Stimulated activated naive CD4-positive, alpha-beta T cell (primary cell): ENCODE measurements at regions not wholly inside any gene's neighbourhood (a gene's known extent, or its start where the extent isn't known, plus 50 kb on each side); places are given as distances from the start of the nearest gene placed in this dataset.

Experiments used
- DNase-seq, 6 experiments: peaks; one replicate each; lab custom pipeline; 2025; lab: John Stamatoyannopoulos, UW

- no peak for DNase-seq
Measured at GRCh38 chr1:194159941-194160340, 973.5 kb upstream of the B3GALT2 start.

DNA sequence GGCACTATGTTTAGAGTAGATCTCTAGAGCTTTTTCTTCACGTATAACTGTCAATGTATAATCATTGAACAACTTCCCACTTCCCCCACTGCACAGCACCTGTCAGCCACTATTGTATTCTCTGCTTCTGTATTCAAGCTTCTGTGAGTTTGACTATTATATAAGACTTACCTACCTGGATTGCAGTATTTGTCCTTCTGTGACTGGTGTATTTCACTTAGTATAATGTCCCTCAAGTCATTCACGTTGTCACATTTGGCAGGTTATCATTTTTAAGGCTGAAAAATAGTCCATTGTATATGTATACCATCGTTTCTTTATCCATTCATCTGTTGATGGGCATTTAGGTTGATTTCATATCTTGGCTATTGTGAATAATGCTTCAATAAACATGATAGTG, 969.5 kb upstream of the B3GALT2 start:
- no peak for DNase-seq

DNA sequence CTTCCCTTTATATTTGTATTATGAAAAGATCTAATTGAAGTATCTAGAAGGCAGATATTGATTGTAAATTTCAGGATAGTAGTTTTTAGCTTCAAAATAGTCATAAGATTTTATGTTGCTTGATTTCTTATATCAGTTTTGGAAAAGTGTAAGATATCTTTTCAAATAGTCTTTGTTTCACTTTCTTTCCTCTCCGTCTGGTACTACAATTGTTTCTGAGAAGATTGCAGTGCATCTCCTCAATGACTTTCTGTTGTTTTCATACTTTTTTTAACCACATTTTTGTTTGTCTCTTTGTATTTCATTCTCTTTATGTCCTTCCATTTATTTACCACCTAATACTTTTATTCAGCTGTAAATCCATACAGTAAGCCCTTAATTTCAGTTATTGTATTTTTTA, 964.6 kb upstream of the B3GALT2 start:
- peak in 1 of 6 experiments; percentile 23 for DNase-seq

GRCh38 chr1:194150242-194150641, 963.8 kb upstream of the B3GALT2 start:
- DNase-seq: no peak

DNA sequence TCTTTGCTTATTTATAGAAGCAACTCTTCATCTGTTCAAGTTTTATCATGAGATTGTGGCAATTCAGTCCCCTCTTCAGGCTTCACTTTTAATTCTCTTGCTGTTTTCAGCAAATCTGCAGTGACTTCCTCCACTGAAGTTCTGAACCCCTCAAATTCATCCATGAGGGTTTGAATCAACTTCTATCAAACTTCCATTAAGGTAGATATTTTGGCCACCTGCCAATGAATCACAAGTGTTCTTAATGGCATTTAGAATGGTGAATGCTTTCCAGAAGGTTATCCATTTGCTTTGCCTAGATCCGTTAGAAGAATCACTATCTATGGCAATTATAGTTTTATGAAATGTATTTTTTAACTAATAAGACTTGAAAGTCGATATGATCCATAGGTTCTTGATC, 946.7 kb upstream of the B3GALT2 start:
- no peak for DNase-seq

- no peak for DNase-seq
Measured at GRCh38 chr1:194118086-194118485, 931.7 kb upstream of the B3GALT2 start.

- no peak for DNase-seq
Measured at GRCh38 chr1:194117582-194117981, 931.2 kb upstream of the B3GALT2 start.

- no peak for DNase-seq
Measured at GRCh38 chr1:194114288-194114687, 927.9 kb upstream of the B3GALT2 start.

- DNase-seq: no peak
Measured at GRCh38 chr1:194105381-194105780, 919.0 kb upstream of the B3GALT2 start.

DNA sequence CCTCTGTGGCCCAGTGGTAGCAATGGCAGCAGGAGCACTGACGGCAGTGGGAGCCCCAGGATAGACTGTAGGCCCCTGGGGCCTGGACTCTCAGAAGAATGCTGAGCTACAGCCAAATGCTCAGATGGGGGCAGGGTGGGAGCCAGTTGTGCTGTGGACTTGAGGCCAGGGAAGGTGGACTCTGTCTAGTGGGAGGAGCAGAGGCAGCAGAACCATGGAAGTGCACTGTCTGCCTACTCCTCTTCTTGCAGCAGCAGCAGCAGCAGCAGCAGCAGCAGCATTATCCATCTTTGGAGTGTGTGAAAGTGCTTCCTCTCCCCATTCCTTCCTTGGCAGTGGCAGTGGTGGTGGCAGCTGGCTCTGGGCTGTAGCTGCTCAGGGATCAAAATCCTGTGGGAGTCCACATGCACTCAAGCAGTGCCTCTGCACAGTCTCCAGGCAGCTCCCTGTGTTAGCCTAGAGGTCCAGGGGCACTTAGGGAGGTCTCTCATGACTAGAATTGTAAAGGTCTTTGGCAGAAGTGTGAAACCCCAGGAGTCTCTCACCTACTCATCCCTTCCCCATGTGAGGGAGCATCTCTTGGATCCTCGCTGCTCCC, 917.9 kb upstream of the B3GALT2 start:
- no peak for DNase-seq

GRCh38 chr1:194103516-194104246, 917.3 kb upstream of the B3GALT2 start:
- no peak for DNase-seq

GRCh38 chr1:194103101-194103500, 916.7 kb upstream of the B3GALT2 start:
- no peak for DNase-seq

GRCh38 chr1:194102607-194103006, 916.2 kb upstream of the B3GALT2 start:
- no peak for DNase-seq

DNA sequence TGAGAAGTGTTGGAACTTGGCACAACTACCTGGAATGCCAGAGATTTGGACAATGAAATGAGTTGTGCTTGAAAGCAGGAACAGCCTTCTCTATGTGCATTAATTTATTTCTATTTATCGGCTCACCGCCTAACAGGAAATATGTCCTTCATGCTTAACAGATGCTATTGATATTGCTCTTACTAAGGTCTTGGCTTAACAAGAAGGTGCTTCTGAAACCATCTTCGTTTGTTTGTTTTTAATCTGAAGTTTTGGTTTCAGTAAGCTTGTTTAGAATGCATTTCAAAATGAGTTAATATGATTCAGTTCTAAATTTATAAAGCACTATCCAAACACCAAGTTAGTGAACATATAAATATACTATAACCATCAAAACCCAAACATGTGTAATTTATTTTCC, 898.3 kb upstream of the B3GALT2 start:
- DNase-seq: no peak

DNA sequence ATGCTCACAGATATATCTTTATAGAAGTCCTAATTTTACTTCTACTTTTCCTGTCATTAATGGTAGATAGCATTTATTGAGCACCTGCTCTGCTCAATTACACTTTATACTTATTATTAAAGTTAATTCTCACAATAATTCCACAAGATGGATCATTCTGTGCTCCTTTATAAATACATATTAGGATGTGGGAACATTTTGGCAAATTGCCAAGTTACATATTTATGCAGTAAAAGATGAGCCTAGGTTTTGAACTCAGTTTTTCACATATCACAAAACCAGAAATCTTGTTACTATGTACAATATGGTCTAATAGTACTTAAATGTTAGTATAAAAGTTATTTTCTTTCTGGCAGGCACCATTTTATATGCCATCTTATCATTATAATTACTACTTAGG, 895.0 kb upstream of the B3GALT2 start:
- DNase-seq: no peak

DNA sequence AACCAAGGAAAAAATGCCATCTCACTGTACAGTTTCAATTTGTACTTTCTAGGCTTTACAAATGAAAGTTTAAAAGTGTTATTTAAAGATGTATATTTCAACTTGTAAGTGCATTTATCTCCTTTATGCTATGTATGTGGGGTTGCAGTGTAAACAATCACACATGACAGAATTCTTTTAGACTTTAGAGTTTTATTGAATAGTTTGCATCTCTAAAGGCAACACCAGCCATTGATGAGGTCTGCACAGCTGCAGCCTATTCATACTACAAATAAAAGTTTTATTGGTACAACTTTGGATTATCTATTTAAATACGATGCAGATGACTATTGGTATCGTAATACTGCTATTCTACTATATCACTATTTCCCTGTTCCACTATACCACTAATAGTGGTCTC, 894.4 kb upstream of the B3GALT2 start:
- no peak for DNase-seq

GRCh38 chr1:194078765-194079164, 892.4 kb upstream of the B3GALT2 start:
- DNase-seq: no peak

DNA sequence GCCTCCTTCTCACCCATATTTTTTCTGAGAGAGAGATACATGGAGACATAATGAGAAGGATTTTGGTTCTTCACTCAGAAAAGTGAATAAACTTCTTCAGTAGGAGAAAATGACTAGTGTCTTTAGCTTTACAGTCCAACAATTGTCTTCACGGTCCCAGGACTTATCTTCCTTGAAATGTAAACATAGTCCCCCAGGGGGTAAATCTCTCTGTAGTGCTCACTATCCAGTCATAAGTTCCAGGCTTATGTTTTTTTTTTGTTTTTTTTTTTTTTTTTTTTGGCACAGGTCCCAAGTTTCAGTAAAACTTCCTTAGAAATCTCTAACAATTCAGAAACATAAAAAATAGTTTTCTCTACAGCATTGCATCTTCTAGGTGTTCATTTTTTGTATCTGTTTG, 890.2 kb upstream of the B3GALT2 start:
- DNase-seq: no peak

DNA sequence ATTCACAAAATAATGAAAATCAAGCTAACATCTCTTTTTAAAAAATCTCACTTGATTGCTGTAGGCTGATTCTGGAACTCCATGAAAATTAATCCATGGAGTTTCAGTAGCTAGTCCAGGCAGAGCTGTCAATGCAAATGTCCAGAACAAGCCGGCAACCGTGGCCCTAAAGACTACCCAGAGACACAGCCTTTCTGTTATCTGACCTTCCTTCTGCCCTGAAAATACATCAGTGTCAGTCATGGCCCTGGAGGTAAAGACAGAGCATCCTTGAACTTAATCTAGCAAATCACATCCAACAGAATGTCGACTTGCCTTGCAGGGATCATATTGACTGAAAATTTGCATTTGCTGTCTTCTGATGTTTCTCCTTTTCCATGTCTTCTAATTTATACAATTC, 887.4 kb upstream of the B3GALT2 start:
- DNase-seq: no peak

GRCh38 chr1:194071205-194071604, 884.8 kb upstream of the B3GALT2 start:
- no peak for DNase-seq

- no peak for DNase-seq
Measured at GRCh38 chr1:194069831-194070218, 883.4 kb upstream of the B3GALT2 start.

- no peak for DNase-seq
Measured at GRCh38 chr1:194069168-194069830, 882.9 kb upstream of the B3GALT2 start.

- DNase-seq: no peak
Measured at GRCh38 chr1:194068446-194069167, 882.2 kb upstream of the B3GALT2 start.
